ENCODE measurements at regions not wholly inside any gene's neighbourhood (a gene's known extent, or its start where the extent isn't known, plus 50 kb on each side); places are given as distances from the start of the nearest gene placed in this dataset.

DNA sequence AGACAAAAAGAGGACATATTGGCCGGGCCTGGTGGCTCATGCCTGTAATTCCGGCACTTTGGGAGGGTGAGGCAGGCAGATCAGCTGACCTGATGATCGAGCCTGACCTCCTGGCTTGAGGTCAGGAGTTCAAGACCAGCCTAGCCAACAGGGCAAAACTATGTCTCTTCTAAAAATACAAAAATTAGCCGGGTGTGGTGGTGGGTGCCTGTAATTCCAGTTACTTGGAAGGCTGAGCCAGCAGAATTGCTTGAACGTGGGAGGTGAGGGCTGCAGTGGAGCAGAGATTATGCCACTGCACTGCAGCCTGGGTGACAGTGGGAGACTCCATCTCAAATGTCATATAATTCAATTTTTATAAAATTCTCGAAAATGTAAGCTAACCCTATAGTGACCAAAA lies 84.5 kb downstream of the SEMA4F start:
- Histone ChIP-seq H3K36me3 (ENCODE audit: insufficient read depth, low read length) (no peaks in the 10 kb centered on the region), H3K27me3 (ENCODE audit: control insufficient read depth in 1 of 2, insufficient read depth in 2 of 2, low read length in 2 of 2) (no peaks in the 10 kb centered on the region), H3K27ac (ENCODE audit: low read depth in 1 of 2, low read length in 2 of 2) (no peak overlapping the region), H3K4me1 (ENCODE audit: insufficient read depth, low read length) (no peaks in the 10 kb centered on the region), H3K9me3 (ENCODE audit: control insufficient read depth in 1 of 2, insufficient read depth in 1 of 2, low read length in 2 of 2) (peaks cover 0 to 11% of the 10 kb centered on the region in 2 experiments), H3K4me3 (ENCODE audit: low read length) (no peak overlapping the region)
- CTCF ChIA-PET = no interaction called here
- DNase-seq = no peak
- no peak overlapping the region for H3K27ac Mint-ChIP-seq
- no peaks in the 10 kb centered on the region for H3K4me1 Mint-ChIP-seq (ENCODE audit: low read depth)
- intact Hi-C loops (cut with DNase I, micrococcal nuclease) = no loop called here
- POLR2A ChIA-PET = no interaction called here
- TF ChIP-seq, protein P1, sequence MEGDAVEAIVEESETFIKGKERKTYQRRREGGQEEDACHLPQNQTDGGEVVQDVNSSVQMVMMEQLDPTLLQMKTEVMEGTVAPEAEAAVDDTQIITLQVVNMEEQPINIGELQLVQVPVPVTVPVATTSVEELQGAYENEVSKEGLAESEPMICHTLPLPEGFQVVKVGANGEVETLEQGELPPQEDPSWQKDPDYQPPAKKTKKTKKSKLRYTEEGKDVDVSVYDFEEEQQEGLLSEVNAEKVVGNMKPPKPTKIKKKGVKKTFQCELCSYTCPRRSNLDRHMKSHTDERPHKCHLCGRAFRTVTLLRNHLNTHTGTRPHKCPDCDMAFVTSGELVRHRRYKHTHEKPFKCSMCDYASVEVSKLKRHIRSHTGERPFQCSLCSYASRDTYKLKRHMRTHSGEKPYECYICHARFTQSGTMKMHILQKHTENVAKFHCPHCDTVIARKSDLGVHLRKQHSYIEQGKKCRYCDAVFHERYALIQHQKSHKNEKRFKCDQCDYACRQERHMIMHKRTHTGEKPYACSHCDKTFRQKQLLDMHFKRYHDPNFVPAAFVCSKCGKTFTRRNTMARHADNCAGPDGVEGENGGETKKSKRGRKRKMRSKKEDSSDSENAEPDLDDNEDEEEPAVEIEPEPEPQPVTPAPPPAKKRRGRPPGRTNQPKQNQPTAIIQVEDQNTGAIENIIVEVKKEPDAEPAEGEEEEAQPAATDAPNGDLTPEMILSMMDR (IDR thresholded peaks at IDR 0.05) = no peak
- no peaks in the 10 kb centered on the region for H3K36me3 Mint-ChIP-seq (ENCODE audit: low read depth)
- H3K27me3 Mint-ChIP-seq = peaks cover 19% of the 10 kb centered on the region
- H3K9me3 Mint-ChIP-seq = peaks cover 5% of the 10 kb centered on the region
- H3K4me3 Mint-ChIP-seq = no peak overlapping the region
- ATAC-seq (ENCODE audit: poor library complexity) = no peak

DNA sequence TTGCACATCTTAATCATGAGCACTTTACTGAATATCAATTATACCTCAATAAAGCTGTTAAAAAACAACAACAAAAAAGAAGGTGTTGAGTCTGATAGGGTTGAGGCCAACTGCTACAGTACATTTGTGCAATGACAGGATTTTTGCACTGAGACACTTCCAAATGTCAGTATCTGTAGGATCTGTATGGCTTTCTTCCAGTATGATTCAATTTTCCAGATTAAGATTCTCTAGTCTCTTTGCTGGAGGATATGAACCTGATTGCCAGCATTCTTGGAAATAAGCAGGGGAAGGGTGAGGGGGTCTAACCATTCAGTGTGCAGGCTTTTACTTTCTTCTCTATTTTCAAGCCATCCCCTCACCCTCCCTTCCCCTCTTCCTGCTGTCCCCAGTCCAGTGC lies 85.1 kb downstream of the SEMA4F start:
- peaks cover 19% of the 10 kb centered on the region for H3K27me3 Mint-ChIP-seq
- no peak overlapping the region for H3K4me3 ChIP-seq (ENCODE audit: low read length)
- no peak overlapping the region for H3K4me3 Mint-ChIP-seq
- TF ChIP-seq, protein P1 (IDR thresholded peaks at IDR 0.05) = no peak
- peaks cover 5% of the 10 kb centered on the region for H3K9me3 Mint-ChIP-seq
- no peaks in the 10 kb centered on the region for H3K27me3 ChIP-seq (ENCODE audit: control insufficient read depth in 1 of 2, insufficient read depth in 2 of 2, low read length in 2 of 2)
- H3K27ac Mint-ChIP-seq = no peak overlapping the region
- no peak for ATAC-seq (ENCODE audit: poor library complexity)
- H3K36me3 ChIP-seq (ENCODE audit: insufficient read depth, low read length) = no peaks in the 10 kb centered on the region
- H3K36me3 Mint-ChIP-seq (ENCODE audit: low read depth) = no peaks in the 10 kb centered on the region
- no peak overlapping the region for H3K27ac ChIP-seq (ENCODE audit: low read depth in 1 of 2, low read length in 2 of 2)
- no peak for DNase-seq
- H3K4me1 ChIP-seq (ENCODE audit: insufficient read depth, low read length) = no peaks in the 10 kb centered on the region
- intact Hi-C loops (cut with DNase I, micrococcal nuclease) = no loop called here
- ChIA-PET POLR2A (no interaction called here), CTCF (no interaction called here)
- no peaks in the 10 kb centered on the region for H3K4me1 Mint-ChIP-seq (ENCODE audit: low read depth)
- peaks cover 0 to 11% of the 10 kb centered on the region in 2 experiments for H3K9me3 ChIP-seq (ENCODE audit: control insufficient read depth in 1 of 2, insufficient read depth in 1 of 2, low read length in 2 of 2)

DNA sequence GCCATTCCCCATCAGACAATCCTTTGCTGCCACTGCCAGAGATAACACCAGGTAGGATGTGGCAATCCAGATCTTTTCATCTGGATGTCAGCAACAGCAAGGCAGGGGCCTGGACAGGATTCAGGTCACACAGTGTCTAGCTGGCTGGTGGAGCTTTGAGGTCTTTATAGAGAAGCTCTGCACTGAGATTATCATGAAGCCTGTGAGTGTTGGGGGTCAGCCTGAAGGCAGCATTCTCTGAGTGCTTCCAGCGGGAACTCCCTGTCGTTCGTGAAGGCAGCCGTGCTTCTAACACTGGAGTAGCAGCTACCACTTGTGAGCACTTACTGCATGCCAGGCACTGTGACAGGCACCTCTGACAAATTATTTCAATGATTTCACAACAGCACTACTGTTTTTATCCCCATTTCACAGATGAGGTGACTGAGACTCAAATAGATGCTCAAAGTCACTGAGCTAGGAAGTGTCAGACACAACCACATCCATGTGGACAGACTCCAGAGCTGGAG lies 85.7 kb downstream of the SEMA4F start:
- H3K9me3 ChIP-seq (ENCODE audit: control insufficient read depth in 1 of 2, insufficient read depth in 1 of 2, low read length in 2 of 2) = peaks cover 0 to 11% of the 10 kb centered on the region in 2 experiments
- ChIA-PET POLR2A (no interaction called here), CTCF (no interaction called here)
- ATAC-seq (ENCODE audit: poor library complexity) = no peak
- no peaks in the 10 kb centered on the region for H3K4me1 ChIP-seq (ENCODE audit: insufficient read depth, low read length)
- no peak overlapping the region for H3K27ac ChIP-seq (ENCODE audit: low read depth in 1 of 2, low read length in 2 of 2)
- Mint-ChIP-seq H3K36me3 (ENCODE audit: low read depth) (no peaks in the 10 kb centered on the region), H3K4me3 (no peak overlapping the region), H3K27ac (no peak overlapping the region), H3K27me3 (peaks cover 14% of the 10 kb centered on the region), H3K4me1 (ENCODE audit: low read depth) (no peaks in the 10 kb centered on the region), H3K9me3 (peaks cover 5% of the 10 kb centered on the region)
- DNase-seq = no peak
- intact Hi-C loops (cut with DNase I, micrococcal nuclease) = no loop called here
- no peak overlapping the region for H3K4me3 ChIP-seq (ENCODE audit: low read length)
- TF ChIP-seq, protein P1 (IDR thresholded peaks at IDR 0.05) = no peak
- H3K27me3 ChIP-seq (ENCODE audit: control insufficient read depth in 1 of 2, insufficient read depth in 2 of 2, low read length in 2 of 2) = no peaks in the 10 kb centered on the region
- H3K36me3 ChIP-seq (ENCODE audit: insufficient read depth, low read length) = no peaks in the 10 kb centered on the region
